OCI-LY1 (cell line): ENCODE measurements at regions not wholly inside any gene's neighbourhood (a gene's known extent, or its start where the extent isn't known, plus 50 kb on each side); places are given as distances from the start of the nearest gene placed in this dataset.

ENCODE experiments used
- H2AFZ ChIP-seq: fragments of 200-600 bp; sonication (generic), shearing (Covaris generic); 2 replicates; pipeline ENCODE4 v1.6.0; 2014; ENCODE audit warnings: antibody characterized with exemption, mild to moderate bottlenecking, low read length
- H3F3A ChIP-seq: fragments of 200-600 bp; sonication (generic), shearing (Covaris generic); 2 replicates; pipeline ENCODE4 v1.6.0; 2014; ENCODE audit warnings: mild to moderate bottlenecking, antibody characterized with exemption, low read length, moderate library complexity; ENCODE audit not compliant: insufficient read depth
- H3K27ac ChIP-seq: fragments of 200-600 bp; sonication (generic); 2 replicates; pipeline ENCODE4 v1.5.1; 2014; ENCODE audit warnings: low read length, mixed run types, mild to moderate bottlenecking, low read depth; ENCODE audit not compliant: poor library complexity, severe bottlenecking
- H3K27me3 ChIP-seq: fragments of 200-600 bp; sonication (generic); 2 replicates; pipeline ENCODE4 v1.6.0; 2014; ENCODE audit warnings: antibody characterized with exemption, mild to moderate bottlenecking, low read length, moderate library complexity; ENCODE audit not compliant: insufficient read depth
- H3K36me3 ChIP-seq: fragments of 200-600 bp; sonication (generic); 2 replicates; pipeline ENCODE4 v1.6.1; 2014; ENCODE audit warnings: mild to moderate bottlenecking, antibody characterized with exemption, low read length, moderate library complexity, mixed read lengths; ENCODE audit not compliant: insufficient read depth
- H3K4me1 ChIP-seq: fragments of 200-600 bp; sonication (generic); 2 replicates; pipeline ENCODE4 v1.5.1; 2014; ENCODE audit warnings: mild to moderate bottlenecking, low read length, moderate library complexity; ENCODE audit not compliant: insufficient read depth, severe bottlenecking
- H3K4me2 ChIP-seq: fragments of 200-600 bp; sonication (generic), shearing (Covaris generic); 2 replicates; pipeline ENCODE4 v1.6.1; 2014; ENCODE audit warnings: low read length
- H3K4me3 ChIP-seq: fragments of 200-600 bp; sonication (generic); 2 replicates; pipeline ENCODE4 v1.5.1; 2014; ENCODE audit warnings: low read length, low read depth, mild to moderate bottlenecking, mixed read lengths; ENCODE audit not compliant: poor library complexity, severe bottlenecking
- H3K79me2 ChIP-seq: fragments of 200-600 bp; shearing (Covaris generic); 2 replicates; pipeline ENCODE4 v1.6.1; 2016; ENCODE audit warnings: mixed run types, low read length, mixed read lengths; ENCODE audit not compliant: insufficient read depth
- H3K9ac ChIP-seq: fragments of 200-600 bp; sonication (generic), shearing (Covaris generic); 2 replicates; pipeline ENCODE4 v1.6.1; 2014; ENCODE audit warnings: mild to moderate bottlenecking, low read length, mixed read lengths
- H3K9me2 ChIP-seq: fragments of 200-600 bp; sonication (generic), shearing (Covaris generic); 2 replicates; pipeline ENCODE4 v1.6.1; 2014; ENCODE audit warnings: low read depth, mild to moderate bottlenecking, low read length, mixed read lengths
- H3K9me3 ChIP-seq: fragments of 200-600 bp; shearing (Covaris generic); 2 replicates; pipeline ENCODE4 v1.6.1; 2014; ENCODE audit warnings: low read length, mixed read lengths
- H4K20me1 ChIP-seq: fragments of 200-600 bp; sonication (generic), shearing (Covaris generic); 2 replicates; pipeline ENCODE4 v1.6.0; 2016; ENCODE audit warnings: mild to moderate bottlenecking, low read length; ENCODE audit not compliant: insufficient read depth
- CTCF ChIP-seq: fragments of 200-600 bp; sonication (generic), shearing (Covaris generic); IDR thresholded peaks from 2 replicates; pipeline ENCODE4 v1.5.1; 2017; ENCODE audit warnings: mild to moderate bottlenecking, antibody characterized with exemption, low read length, moderate library complexity, mixed read lengths
- EZH2 ChIP-seq: fragments of 200-600 bp; sonication (generic), shearing (Covaris generic); IDR thresholded peaks from 2 replicates; pipeline ENCODE4 v1.8.0; 2017; ENCODE audit warnings: borderline replicate concordance, mixed run types, mild to moderate bottlenecking, antibody characterized with exemption, low read length, moderate library complexity, mixed read lengths

- Histone ChIP-seq H3K4me2 (no peak overlapping the region), H2AFZ (no peak overlapping the region)
These were observed 431.7 kb downstream of the LMO7 start for GRCh38 chr13:76067850-76068249.

GRCh38 chr13:76053181-76053580 lies 417.1 kb downstream of the LMO7 start:
- no peaks in the 10 kb centered on the region for H3K4me1 ChIP-seq
- no peaks in the 10 kb centered on the region for H3F3A ChIP-seq
- H3K79me2 ChIP-seq: no peaks in the 10 kb centered on the region
- no peaks in the 10 kb centered on the region for H3K27me3 ChIP-seq
- no peak overlapping the region for H3K4me3 ChIP-seq
- H3K9ac ChIP-seq: no peak overlapping the region
- TF ChIP-seq CTCF (no peak), EZH2 (no peak)
- H2AFZ ChIP-seq: no peak overlapping the region
- no peaks in the 10 kb centered on the region for H4K20me1 ChIP-seq
- H3K4me2 ChIP-seq: no peak overlapping the region
- no peaks in the 10 kb centered on the region for H3K9me2 ChIP-seq
- H3K36me3 ChIP-seq: no peaks in the 10 kb centered on the region
- H3K27ac ChIP-seq: no peak overlapping the region
- no peaks in the 10 kb centered on the region for H3K9me3 ChIP-seq

More at GRCh38 chr13:76067850-76068249, 431.7 kb downstream of the LMO7 start:
- Histone ChIP-seq H3F3A (no peaks in the 10 kb centered on the region), H3K9ac (no peak overlapping the region), H3K79me2 (no peaks in the 10 kb centered on the region), H3K4me3 (no peak overlapping the region), H3K4me1 (no peaks in the 10 kb centered on the region), H3K36me3 (no peaks in the 10 kb centered on the region), H3K27ac (no peak overlapping the region), H4K20me1 (no peaks in the 10 kb centered on the region), H3K27me3 (no peaks in the 10 kb centered on the region), H3K9me2 (no peaks in the 10 kb centered on the region; the same call in 1 of the 2 replicates), H3K9me3 (0 out of 2 replicates have a peak, but pooled peaks cover 4% of the 10 kb centered on the region)
- no peak for TF ChIP-seq CTCF
- TF ChIP-seq EZH2: no peak

GRCh38 chr13:76049376-76049746 lies 413.2 kb downstream of the LMO7 start:
- H3K4me2 ChIP-seq: no peak overlapping the region
- no peak overlapping the region for H3K9ac ChIP-seq
- H3K4me3 ChIP-seq: no peak overlapping the region
- H3K27ac ChIP-seq: no peak overlapping the region
- H2AFZ ChIP-seq: no peak overlapping the region
- no peaks in the 10 kb centered on the region for H3K36me3 ChIP-seq
- TF ChIP-seq CTCF (no peak), EZH2 (no peak)
- no peaks in the 10 kb centered on the region for H3K9me3 ChIP-seq
- no peaks in the 10 kb centered on the region for H3K79me2 ChIP-seq
- no peaks in the 10 kb centered on the region for H3K9me2 ChIP-seq
- no peaks in the 10 kb centered on the region for H3K4me1 ChIP-seq
- no peaks in the 10 kb centered on the region for H3F3A ChIP-seq
- H3K27me3 ChIP-seq: no peaks in the 10 kb centered on the region
- H4K20me1 ChIP-seq: no peaks in the 10 kb centered on the region
